ENCODE measurements at regions not wholly inside any gene's neighbourhood (a gene's known extent, or its start where the extent isn't known, plus 50 kb on each side); places are given as distances from the start of the nearest gene placed in this dataset.

- no peak for TF ChIP-seq ARNTL (CRISPR knock-in tag; IDR thresholded peaks at IDR 0.05; ENCODE audit: borderline replicate concordance, low read depth)
- no peak for TF ChIP-seq ZNF8 (CRISPR knock-in tag; IDR thresholded peaks at IDR 0.05)
- TF ChIP-seq, protein P1, sequence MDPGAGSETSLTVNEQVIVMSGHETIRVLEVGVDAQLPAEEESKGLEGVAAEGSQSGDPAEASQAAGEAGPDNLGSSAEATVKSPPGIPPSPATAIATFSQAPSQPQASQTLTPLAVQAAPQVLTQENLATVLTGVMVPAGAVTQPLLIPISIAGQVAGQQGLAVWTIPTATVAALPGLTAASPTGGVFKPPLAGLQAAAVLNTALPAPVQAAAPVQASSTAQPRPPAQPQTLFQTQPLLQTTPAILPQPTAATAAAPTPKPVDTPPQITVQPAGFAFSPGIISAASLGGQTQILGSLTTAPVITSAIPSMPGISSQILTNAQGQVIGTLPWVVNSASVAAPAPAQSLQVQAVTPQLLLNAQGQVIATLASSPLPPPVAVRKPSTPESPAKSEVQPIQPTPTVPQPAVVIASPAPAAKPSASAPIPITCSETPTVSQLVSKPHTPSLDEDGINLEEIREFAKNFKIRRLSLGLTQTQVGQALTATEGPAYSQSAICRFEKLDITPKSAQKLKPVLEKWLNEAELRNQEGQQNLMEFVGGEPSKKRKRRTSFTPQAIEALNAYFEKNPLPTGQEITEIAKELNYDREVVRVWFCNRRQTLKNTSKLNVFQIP (CRISPR knock-in tag; IDR thresholded peaks at IDR 0.05; ENCODE audit: borderline replicate concordance, low read depth): no peak
- no peak for TF ChIP-seq ZFP30 (CRISPR knock-in tag; IDR thresholded peaks at IDR 0.05)
- no peak for TF ChIP-seq GLIS3 (CRISPR knock-in tag; IDR thresholded peaks at IDR 0.05)
- TF ChIP-seq BACH2 (CRISPR knock-in tag; IDR thresholded peaks at IDR 0.05; ENCODE audit: borderline replicate concordance): no peak
These were observed 105.2 kb upstream of the TSPAN2 start (continued) for GRCh38 chr1:115194506-115194905.

DNA sequence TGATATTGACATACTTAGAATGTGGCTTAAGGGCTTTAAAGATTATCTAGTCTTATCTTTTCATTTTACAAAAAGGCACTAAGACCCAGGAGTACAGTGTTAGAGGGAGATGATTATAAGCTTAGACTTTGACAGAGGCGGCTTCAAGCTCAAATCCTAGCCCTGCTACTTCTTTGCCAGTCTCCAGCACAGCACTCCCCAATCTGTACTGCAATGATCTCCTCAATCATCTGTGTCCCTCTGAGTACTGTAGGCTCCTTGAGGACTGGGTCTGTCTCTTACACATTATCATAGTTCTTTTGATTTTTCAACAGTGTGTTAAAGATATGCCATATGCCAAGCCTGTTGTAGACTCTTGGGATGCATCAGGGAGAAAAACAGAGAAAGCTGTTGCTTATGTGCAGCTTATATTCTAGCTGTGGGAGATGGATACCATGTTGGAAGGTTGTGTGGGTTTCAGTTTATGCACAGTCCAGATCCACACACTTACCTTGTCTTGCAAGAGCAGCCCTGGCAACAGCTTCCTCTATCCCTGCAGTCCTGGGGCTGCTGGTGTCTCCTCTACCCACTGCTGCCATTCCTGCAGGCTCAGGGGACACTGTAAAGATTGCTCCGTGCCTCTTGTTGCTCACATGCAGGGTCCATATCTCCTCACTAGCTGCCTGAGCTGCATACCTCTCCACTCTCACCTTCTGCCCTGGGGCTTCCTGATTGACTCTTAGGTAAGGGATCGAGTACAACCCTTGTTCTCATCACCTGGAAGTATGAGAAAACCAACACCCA is 103.9 kb upstream of the TSPAN2 start:
- ATAC-seq: no peak
- no peak for TF ChIP-seq ZC3H10 (CRISPR knock-in tag; IDR thresholded peaks at IDR 0.05)
- no peak for TF ChIP-seq ISL1 (CRISPR knock-in tag; IDR thresholded peaks at IDR 0.05)
- TF ChIP-seq CSDC2 (CRISPR knock-in tag; IDR thresholded peaks at IDR 0.05): no peak
- no peak for TF ChIP-seq ZNF8 (CRISPR knock-in tag; IDR thresholded peaks at IDR 0.05)
- no peak for TF ChIP-seq TSHZ2 (CRISPR knock-in tag; IDR thresholded peaks at IDR 0.05)
- TF ChIP-seq RARB (CRISPR knock-in tag; IDR thresholded peaks at IDR 0.05): no peak
- TF ChIP-seq ZNF565 (CRISPR knock-in tag; conservative IDR thresholded peaks at IDR 0.05; ENCODE audit: low read depth): no peak
- no peak for TF ChIP-seq SNAI2 (CRISPR knock-in tag; IDR thresholded peaks at IDR 0.05)
- no peak for TF ChIP-seq PATZ1 (CRISPR knock-in tag; IDR thresholded peaks at IDR 0.05; ENCODE audit: borderline replicate concordance)

DNA sequence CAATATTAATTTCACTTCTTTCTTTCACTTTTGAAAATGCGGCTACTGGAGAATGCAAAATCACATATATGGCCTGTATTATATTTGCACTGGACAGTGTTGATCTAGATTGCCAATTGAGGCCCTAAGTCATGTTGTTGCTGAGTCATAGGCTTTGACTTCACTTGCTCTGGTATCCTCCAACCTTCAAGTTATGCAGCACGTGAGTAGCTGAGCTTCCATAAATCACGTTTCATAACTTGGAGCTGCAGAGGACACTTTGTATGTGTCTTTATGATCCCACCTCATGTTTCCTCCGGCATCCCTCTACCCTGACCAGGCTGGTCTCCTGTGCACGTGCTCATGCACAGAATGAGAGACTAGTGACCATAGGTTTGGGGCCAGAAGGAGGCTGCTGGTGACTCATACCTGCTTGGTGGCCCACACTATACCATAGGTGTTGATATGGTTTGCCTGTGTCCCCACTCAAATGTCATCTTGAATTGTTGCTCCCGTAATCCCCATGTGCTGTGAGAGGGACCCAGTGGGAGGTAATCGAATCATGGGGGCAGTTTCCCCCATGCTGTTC is 103.0 kb upstream of the TSPAN2 start:
- no peak for TF ChIP-seq ZFP3 (CRISPR knock-in tag; IDR thresholded peaks at IDR 0.05)
- TF ChIP-seq ZNF565 (CRISPR knock-in tag; conservative IDR thresholded peaks at IDR 0.05; ENCODE audit: low read depth): no peak
- TF ChIP-seq CSDC2 (CRISPR knock-in tag; IDR thresholded peaks at IDR 0.05): no peak
- TF ChIP-seq PATZ1 (CRISPR knock-in tag; IDR thresholded peaks at IDR 0.05; ENCODE audit: borderline replicate concordance): no peak
- no peak for TF ChIP-seq ZC3H10 (CRISPR knock-in tag; IDR thresholded peaks at IDR 0.05)
- TF ChIP-seq SNAI2 (CRISPR knock-in tag; IDR thresholded peaks at IDR 0.05): no peak
- TF ChIP-seq CREB5 (CRISPR knock-in tag; IDR thresholded peaks at IDR 0.05; ENCODE audit: low read depth): no peak
- no peak for TF ChIP-seq PPARA (CRISPR knock-in tag; IDR thresholded peaks at IDR 0.05; ENCODE audit: borderline replicate concordance)
- TF ChIP-seq TOX (CRISPR knock-in tag; IDR thresholded peaks at IDR 0.05; ENCODE audit: borderline replicate concordance): no peak
- no peak for TF ChIP-seq ESRRG (CRISPR knock-in tag; IDR thresholded peaks at IDR 0.05)
- no peak for ATAC-seq

Measured in SK-N-SH treated with all-trans-retinoic acid at 6 μM for 48 hours (cell line).